ENCODE measurements at regions not wholly inside any gene's neighbourhood (a gene's known extent, or its start where the extent isn't known, plus 50 kb on each side); places are given as distances from the start of the nearest gene placed in this dataset.

- no peak overlapping the region for H3K9ac ChIP-seq (ENCODE audit: insufficient read depth, low read depth, low read length)
- in situ Hi-C loops (cut with HindIII; ENCODE audit: extremely low pct_ligation_motif_present, low pct_unique_long_range_greater_than_20kb) = loop anchor here (5.0 kb wide), 2 partner anchors 78 to 282 kb away; no protein-coding TSS in a partner anchor
- no peak overlapping the region for H3K4me3 ChIP-seq (replicated peaks in 1 of 3; ENCODE audit: insufficient read depth in 1 of 3, low read depth in 2 of 3, low read length in 3 of 3)
- H3K79me2 ChIP-seq (ENCODE audit: insufficient read depth, low read length) = no peaks in the 10 kb centered on the region
- H4K20me1 ChIP-seq (ENCODE audit: insufficient read depth, low read length) = no peaks in the 10 kb centered on the region
- DNase-seq (ENCODE audit: low spot score) (no peak), FAIRE-seq (no peak), ATAC-seq (no peak)
- H3K27ac ChIP-seq (ENCODE audit: extremely low read length, insufficient read depth, low read length) = no peak overlapping the region
- no peaks in the 10 kb centered on the region for H3K36me3 ChIP-seq (replicated peaks in 1 of 2; ENCODE audit: control insufficient read depth in 1 of 2, insufficient read depth in 2 of 2, low read length in 2 of 2)
- no peaks in the 10 kb centered on the region for H3K9me3 ChIP-seq (ENCODE audit: low read length)
- peaks cover 24% of the 10 kb centered on the region for H3K4me1 ChIP-seq (ENCODE audit: insufficient read depth, low read length)
- ChIA-PET CTCF (ENCODE audit: low intra/inter-chr PET ratio, low total read pairs) (interaction anchor here (3.0 kb wide), 1 partner anchor 76 kb away, joined by 23 read pairs; no protein-coding TSS in a partner anchor), POLR2A (no interaction called here)
- no peak overlapping the region for H2AFZ ChIP-seq (ENCODE audit: low read length)
- peaks cover 7 to 78% of the 10 kb centered on the region in 2 experiments for H3K27me3 ChIP-seq (ENCODE audit: control insufficient read depth in 1 of 2, insufficient read depth in 2 of 2, low read length in 2 of 2)
- H3K4me2 ChIP-seq (ENCODE audit: low read depth, low read length) = no peak overlapping the region
- TF ChIP-seq, protein P1, sequence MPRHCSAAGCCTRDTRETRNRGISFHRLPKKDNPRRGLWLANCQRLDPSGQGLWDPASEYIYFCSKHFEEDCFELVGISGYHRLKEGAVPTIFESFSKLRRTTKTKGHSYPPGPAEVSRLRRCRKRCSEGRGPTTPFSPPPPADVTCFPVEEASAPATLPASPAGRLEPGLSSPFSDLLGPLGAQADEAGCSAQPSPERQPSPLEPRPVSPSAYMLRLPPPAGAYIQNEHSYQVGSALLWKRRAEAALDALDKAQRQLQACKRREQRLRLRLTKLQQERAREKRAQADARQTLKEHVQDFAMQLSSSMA (CRISPR knock-in tag; IDR thresholded peaks at IDR 0.05) = no peak
- TF ChIP-seq ZNF746 (CRISPR knock-in tag; IDR thresholded peaks at IDR 0.05) (no peak), MIER2 (CRISPR knock-in tag; IDR thresholded peaks at IDR 0.05) (no peak), MAFK (conservative IDR thresholded peaks at IDR 0.05 in 1 of 2, IDR thresholded peaks at IDR 0.05 in 1 of 2; ENCODE audit: low read length in 2 of 2) (no peak), ZNF678 (CRISPR knock-in tag; IDR thresholded peaks at IDR 0.05) (no peak), ZFP62 (CRISPR knock-in tag; IDR thresholded peaks at IDR 0.05) (no peak)
- intact Hi-C loops (cut with micrococcal nuclease; ENCODE audit: unreplicated experiment) = loop anchor here (5.0 kb wide), 1 partner anchor 282 kb away; no protein-coding TSS in a partner anchor
- no TSS peak for BruUV-seq (replicated peaks)
- 54% methylated on average over 9 of the region's 10 CpGs for WGBS (ENCODE audit: low lambda C conversion rate)
These were observed 61.2 kb upstream of the LBX1 start for GRCh38 chr10:101290431-101290830.

- H2AFZ ChIP-seq (ENCODE audit: low read length) = no peak overlapping the region
- FAIRE-seq (no peak), DNase-seq (ENCODE audit: low spot score) (no peak), ATAC-seq (no peak)
- BruUV-seq (replicated peaks) = no TSS peak
- H3K79me2 ChIP-seq (ENCODE audit: insufficient read depth, low read length) = no peaks in the 10 kb centered on the region
- no peaks in the 10 kb centered on the region for H4K20me1 ChIP-seq (ENCODE audit: insufficient read depth, low read length)
- H3K4me3 ChIP-seq (replicated peaks in 1 of 3; ENCODE audit: insufficient read depth in 1 of 3, low read depth in 2 of 3, low read length in 3 of 3) = peak overlapping the region in 1 of 3 experiments; percentile 73; a peak in 1 of 6 replicates
- no peaks in the 10 kb centered on the region for H3K9me3 ChIP-seq (ENCODE audit: low read length)
- 76% methylated on average over 8 of the region's 8 CpGs for WGBS (ENCODE audit: low lambda C conversion rate)
- H3K4me2 ChIP-seq (ENCODE audit: low read depth, low read length) = peak overlapping the region; percentile 84
- intact Hi-C loops (cut with micrococcal nuclease; ENCODE audit: unreplicated experiment) = loop anchor here (5.0 kb wide), 1 partner anchor 281 kb away; no protein-coding TSS in a partner anchor
- no peak overlapping the region for H3K9ac ChIP-seq (ENCODE audit: insufficient read depth, low read depth, low read length)
- peaks cover 24% of the 10 kb centered on the region for H3K4me1 ChIP-seq (ENCODE audit: insufficient read depth, low read length)
- peaks cover 5 to 80% of the 10 kb centered on the region in 2 experiments for H3K27me3 ChIP-seq (ENCODE audit: control insufficient read depth in 1 of 2, insufficient read depth in 2 of 2, low read length in 2 of 2)
- in situ Hi-C loops (cut with HindIII; ENCODE audit: extremely low pct_ligation_motif_present, low pct_unique_long_range_greater_than_20kb) = loop anchor here (5.0 kb wide), 2 partner anchors 79 to 281 kb away; no protein-coding TSS in a partner anchor
- POLR2A ChIA-PET = no interaction called here
- CTCF ChIA-PET (ENCODE audit: low intra/inter-chr PET ratio, low total read pairs) = interaction anchor here (3.0 kb wide), 1 partner anchor 76 kb away, joined by 23 read pairs; no protein-coding TSS in a partner anchor
- no peak overlapping the region for H3K27ac ChIP-seq (ENCODE audit: extremely low read length, insufficient read depth, low read length)
- no peaks in the 10 kb centered on the region for H3K36me3 ChIP-seq (replicated peaks in 1 of 2; ENCODE audit: control insufficient read depth in 1 of 2, insufficient read depth in 2 of 2, low read length in 2 of 2)
- no peak for TF ChIP-seq GATA4 (IDR thresholded peaks at IDR 0.05; ENCODE audit: borderline replicate concordance, low read depth)
- TF ChIP-seq, protein P2, sequence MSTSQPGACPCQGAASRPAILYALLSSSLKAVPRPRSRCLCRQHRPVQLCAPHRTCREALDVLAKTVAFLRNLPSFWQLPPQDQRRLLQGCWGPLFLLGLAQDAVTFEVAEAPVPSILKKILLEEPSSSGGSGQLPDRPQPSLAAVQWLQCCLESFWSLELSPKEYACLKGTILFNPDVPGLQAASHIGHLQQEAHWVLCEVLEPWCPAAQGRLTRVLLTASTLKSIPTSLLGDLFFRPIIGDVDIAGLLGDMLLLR (CRISPR knock-in tag; IDR thresholded peaks at IDR 0.05) = no peak
- no peak for TF ChIP-seq ZNF12 (CRISPR knock-in tag; IDR thresholded peaks at IDR 0.05)
- no peak for TF ChIP-seq SOX13 (IDR thresholded peaks at IDR 0.05)
- no peak for TF ChIP-seq SOX13 (CRISPR knock-in tag; conservative IDR thresholded peaks at IDR 0.05 in 1 of 2, IDR thresholded peaks at IDR 0.05 in 1 of 2)
- no peak for TF ChIP-seq MED8 (CRISPR knock-in tag; IDR thresholded peaks at IDR 0.05; ENCODE audit: insufficient replicate concordance)
These were observed 61.6 kb upstream of the LBX1 start for GRCh38 chr10:101290881-101291280.

All from HepG2 (cell line).